ENCODE measurements at regions not wholly inside any gene's neighbourhood (a gene's known extent, or its start where the extent isn't known, plus 50 kb on each side); places are given as distances from the start of the nearest gene placed in this dataset.

GRCh38 chr20:11729806-11730205, 187.9 kb upstream of the BTBD3 start:
- Histone ChIP-seq H3K9me3 (no peaks in the 10 kb centered on the region), H3K4me3 (no peak overlapping the region), H3K27me3 (ENCODE audit: low read depth) (no peaks in the 10 kb centered on the region), H3K27ac (no peak overlapping the region), H3K4me1 (no peaks in the 10 kb centered on the region), H3K36me3 (no peaks in the 10 kb centered on the region)
- intact Hi-C loops (cut with DNase I), result no loop called here
- no peak for TF ChIP-seq CTCF (IDR thresholded peaks at IDR 0.05)
- ATAC-seq, result no peak
- DNase-seq, result no peak

- Histone ChIP-seq H3K9me3 (no peaks in the 10 kb centered on the region), H3K27ac (no peak overlapping the region), H3K4me3 (no peak overlapping the region), H3K27me3 (ENCODE audit: low read depth) (no peaks in the 10 kb centered on the region), H3K4me1 (no peaks in the 10 kb centered on the region), H3K36me3 (no peaks in the 10 kb centered on the region)
- DNase-seq (no peak), ATAC-seq (no peak)
- intact Hi-C loops (cut with DNase I), result no loop called here
- TF ChIP-seq CTCF (IDR thresholded peaks at IDR 0.05), result no peak
These were observed 183.3 kb upstream of the BTBD3 start for GRCh38 chr20:11734431-11734830.

GRCh38 chr20:11738852-11739251, 178.8 kb upstream of the BTBD3 start:
- ATAC-seq (no peak), DNase-seq (no peak)
- intact Hi-C loops (cut with DNase I), result no loop called here
- Histone ChIP-seq H3K4me1 (no peaks in the 10 kb centered on the region), H3K9me3 (no peaks in the 10 kb centered on the region), H3K4me3 (no peak overlapping the region), H3K27me3 (ENCODE audit: low read depth) (no peaks in the 10 kb centered on the region), H3K36me3 (no peaks in the 10 kb centered on the region), H3K27ac (no peak overlapping the region)
- TF ChIP-seq CTCF (IDR thresholded peaks at IDR 0.05), result no peak

GRCh38 chr20:11740975-11741374, 176.7 kb upstream of the BTBD3 start:
- H3K27ac ChIP-seq, result no peak overlapping the region
- DNase-seq, result no peak
- intact Hi-C loops (cut with DNase I), result no loop called here
- H3K4me1 ChIP-seq, result no peaks in the 10 kb centered on the region
- no peak for ATAC-seq
- H3K36me3 ChIP-seq, result no peaks in the 10 kb centered on the region
- no peak overlapping the region for H3K4me3 ChIP-seq
- no peaks in the 10 kb centered on the region for H3K27me3 ChIP-seq (ENCODE audit: low read depth)
- TF ChIP-seq CTCF (IDR thresholded peaks at IDR 0.05), result no peak
- H3K9me3 ChIP-seq, result no peaks in the 10 kb centered on the region

GRCh38 chr20:11745145-11745544, 172.5 kb upstream of the BTBD3 start:
- intact Hi-C loops (cut with DNase I), result no loop called here
- no peaks in the 10 kb centered on the region for H3K4me1 ChIP-seq
- no peaks in the 10 kb centered on the region for H3K27me3 ChIP-seq (ENCODE audit: low read depth)
- ATAC-seq (no peak), DNase-seq (no peak)
- no peak overlapping the region for H3K27ac ChIP-seq
- no peak overlapping the region for H3K4me3 ChIP-seq
- no peak for TF ChIP-seq CTCF (IDR thresholded peaks at IDR 0.05)
- no peaks in the 10 kb centered on the region for H3K36me3 ChIP-seq
- no peaks in the 10 kb centered on the region for H3K9me3 ChIP-seq

GRCh38 chr20:11748436-11748835, 169.3 kb upstream of the BTBD3 start:
- H3K9me3 ChIP-seq, result no peaks in the 10 kb centered on the region
- no peak overlapping the region for H3K27ac ChIP-seq
- H3K27me3 ChIP-seq (ENCODE audit: low read depth), result no peaks in the 10 kb centered on the region
- no peaks in the 10 kb centered on the region for H3K36me3 ChIP-seq
- DNase-seq, result no peak
- no peaks in the 10 kb centered on the region for H3K4me1 ChIP-seq
- TF ChIP-seq CTCF (IDR thresholded peaks at IDR 0.05), result no peak
- ATAC-seq, result no peak
- H3K4me3 ChIP-seq, result no peak overlapping the region
- intact Hi-C loops (cut with DNase I), result no loop called here
